Panc1 (cell line): ENCODE measurements at regions not wholly inside any gene's neighbourhood (a gene's known extent, or its start where the extent isn't known, plus 50 kb on each side); places are given as distances from the start of the nearest gene placed in this dataset.

Experiments used
- ATAC-seq: fragments of 200-7000 bp; cut with Tn5 transposase; 2 replicates; pipeline ENCODE4 v1.9.1; 2020; ENCODE audit warnings: mild to moderate bottlenecking, moderate library complexity
- BruUV-seq: library from RNA; stranded (reverse); fragments of 400-500 nt; replicated peaks from 2 replicates; lab custom pipeline; 2021; lab: Mats Ljungman, UMichigan
- CTCF ChIA-PET: fragments of 300-600 bp; sonication (Branson Sonifier 250); formaldehyde crosslinking; loops from one replicate; lab custom pipeline; 2022; ENCODE audit warnings: antibody characterized with exemption; lab: Charles Lee
- POLR2A ChIA-PET: fragments of 300-600 bp; sonication (Branson Sonifier 250); formaldehyde crosslinking; loops from one replicate; lab custom pipeline; 2022; ENCODE audit warnings: antibody characterized with exemption; lab: Charles Lee
- DNase-seq: peaks from one replicate; pipeline ENCODE4 v3.0.0-alpha.2; 2010; ENCODE audit warnings: low read depth, low spot score
- H3K27ac ChIP-seq: 2 replicates; pipeline ENCODE4 v1.5.1; 2011; ENCODE audit warnings: mild to moderate bottlenecking, low read length, inconsistent platforms
- H3K27me3 ChIP-seq: fragments of 200-500 bp; sonication (Bioruptor generic); 2 replicates; pipeline ENCODE4 v1.6.0; 2014; ENCODE audit warnings: low read length, inconsistent platforms; ENCODE audit not compliant: control insufficient read depth, insufficient read depth
- H3K36me3 ChIP-seq: fragments of 200-500 bp; sonication (Bioruptor generic); 2 replicates; pipeline ENCODE4 v1.5.1; 2014; ENCODE audit warnings: inconsistent platforms, mild to moderate bottlenecking, low read length, moderate library complexity; ENCODE audit not compliant: control insufficient read depth, insufficient read depth
- H3K4me1 ChIP-seq: 2 replicates; pipeline ENCODE4 v1.5.1; 2011; ENCODE audit warnings: inconsistent platforms, mild to moderate bottlenecking, low read length, moderate library complexity; ENCODE audit not compliant: control insufficient read depth, insufficient read depth
- H3K4me3 ChIP-seq, 2 experiments: 2 replicates each; pipeline ENCODE4 v1.5.1; 2011 to 2012; ENCODE audit warnings: low read depth in 2 of 2, low read length in 2 of 2, mild to moderate bottlenecking in 2 of 2, inconsistent platforms in 1 of 2, moderate library complexity in 1 of 2
- H3K9me3 ChIP-seq: fragments of 200-500 bp; sonication (Bioruptor generic); 2 replicates; pipeline ENCODE4 v1.5.1; 2014; ENCODE audit warnings: low read depth, mild to moderate bottlenecking, inconsistent platforms, low read length, moderate library complexity; ENCODE audit not compliant: control insufficient read depth, insufficient read depth
- POLR2AphosphoS5 ChIP-seq: IDR thresholded peaks from 2 replicates; pipeline ENCODE4 v1.6.1; 2012; ENCODE audit warnings: mild to moderate bottlenecking, low read depth, low read length, moderate library complexity
- SIN3A ChIP-seq: IDR thresholded peaks from 2 replicates; pipeline ENCODE4 v1.6.1; 2012; ENCODE audit warnings: low read depth, mild to moderate bottlenecking, low read length, moderate library complexity, borderline replicate concordance; ENCODE audit not compliant: insufficient read depth
- TCF7L2 ChIP-seq: IDR thresholded peaks from 2 replicates; pipeline ENCODE4 v1.6.1; 2011; ENCODE audit warnings: mild to moderate bottlenecking, low read depth, low read length, inconsistent platforms
- in situ Hi-C: cut with HindIII; loops from 2 replicates; pipeline ENCODE4 v1.10.0; 2016; ENCODE audit warnings: low sequenced_read_pairs, low pct_unique_long_range_greater_than_20kb
- intact Hi-C: fragments of 100-400 bp; cut with micrococcal nuclease; formaldehyde crosslinking; loops from one replicate; pipeline ENCODE4 v1.10.0; 2022; ENCODE audit not compliant: unreplicated experiment
- TF ChIP-seq, protein P1 (sequence below): fragments of 450-650 bp; IDR thresholded peaks from 2 replicates; pipeline ENCODE4 v1.5.1; 2017; ENCODE audit warnings: mild to moderate bottlenecking
- TF ChIP-seq, protein P2 (sequence below), 2 experiments: IDR thresholded peaks; 2 replicates each; pipeline ENCODE4 v1.6.1; 2011 to 2012; ENCODE audit warnings: low read depth in 2 of 2, control low read depth in 1 of 2, low read length in 1 of 2, mild to moderate bottlenecking in 1 of 2, moderate library complexity in 1 of 2; ENCODE audit not compliant: insufficient read depth in 1 of 2

DNA sequence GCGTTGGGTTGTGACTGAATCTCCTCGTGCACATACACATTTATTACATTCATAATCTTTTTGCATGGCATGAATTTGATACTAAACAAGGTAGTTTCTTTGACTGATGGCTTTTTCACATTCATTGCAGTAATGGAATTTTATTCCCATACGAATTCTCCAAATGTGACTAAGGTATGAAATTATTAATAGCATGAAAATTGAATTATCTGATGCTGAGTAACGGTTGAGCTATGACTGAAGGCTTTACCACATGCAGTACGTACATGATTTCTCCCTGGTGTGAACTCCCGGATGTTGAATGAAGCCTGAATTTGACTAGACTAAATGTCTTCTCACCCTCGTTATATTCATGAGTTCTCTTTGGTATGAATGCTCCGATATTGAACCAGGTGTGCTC is 104.4 kb upstream of the C1GALT1 start:
- H3K4me3 ChIP-seq: no peak overlapping the region
- POLR2A ChIA-PET: no interaction called here
- no peak overlapping the region for H3K27ac ChIP-seq
- H3K36me3 ChIP-seq: no peaks in the 10 kb centered on the region
- ATAC-seq: no peak
- BruUV-seq: no TSS peak
- no peak for DNase-seq
- intact Hi-C loops (loop anchor here (1.0 kb wide), 1 partner anchor 24 kb away; no protein-coding TSS in a partner anchor), in situ Hi-C loops (no loop called here)
- TF ChIP-seq TCF7L2: no peak
- TF ChIP-seq, protein P1, sequence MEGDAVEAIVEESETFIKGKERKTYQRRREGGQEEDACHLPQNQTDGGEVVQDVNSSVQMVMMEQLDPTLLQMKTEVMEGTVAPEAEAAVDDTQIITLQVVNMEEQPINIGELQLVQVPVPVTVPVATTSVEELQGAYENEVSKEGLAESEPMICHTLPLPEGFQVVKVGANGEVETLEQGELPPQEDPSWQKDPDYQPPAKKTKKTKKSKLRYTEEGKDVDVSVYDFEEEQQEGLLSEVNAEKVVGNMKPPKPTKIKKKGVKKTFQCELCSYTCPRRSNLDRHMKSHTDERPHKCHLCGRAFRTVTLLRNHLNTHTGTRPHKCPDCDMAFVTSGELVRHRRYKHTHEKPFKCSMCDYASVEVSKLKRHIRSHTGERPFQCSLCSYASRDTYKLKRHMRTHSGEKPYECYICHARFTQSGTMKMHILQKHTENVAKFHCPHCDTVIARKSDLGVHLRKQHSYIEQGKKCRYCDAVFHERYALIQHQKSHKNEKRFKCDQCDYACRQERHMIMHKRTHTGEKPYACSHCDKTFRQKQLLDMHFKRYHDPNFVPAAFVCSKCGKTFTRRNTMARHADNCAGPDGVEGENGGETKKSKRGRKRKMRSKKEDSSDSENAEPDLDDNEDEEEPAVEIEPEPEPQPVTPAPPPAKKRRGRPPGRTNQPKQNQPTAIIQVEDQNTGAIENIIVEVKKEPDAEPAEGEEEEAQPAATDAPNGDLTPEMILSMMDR: no peak
- TF ChIP-seq, protein P2, sequence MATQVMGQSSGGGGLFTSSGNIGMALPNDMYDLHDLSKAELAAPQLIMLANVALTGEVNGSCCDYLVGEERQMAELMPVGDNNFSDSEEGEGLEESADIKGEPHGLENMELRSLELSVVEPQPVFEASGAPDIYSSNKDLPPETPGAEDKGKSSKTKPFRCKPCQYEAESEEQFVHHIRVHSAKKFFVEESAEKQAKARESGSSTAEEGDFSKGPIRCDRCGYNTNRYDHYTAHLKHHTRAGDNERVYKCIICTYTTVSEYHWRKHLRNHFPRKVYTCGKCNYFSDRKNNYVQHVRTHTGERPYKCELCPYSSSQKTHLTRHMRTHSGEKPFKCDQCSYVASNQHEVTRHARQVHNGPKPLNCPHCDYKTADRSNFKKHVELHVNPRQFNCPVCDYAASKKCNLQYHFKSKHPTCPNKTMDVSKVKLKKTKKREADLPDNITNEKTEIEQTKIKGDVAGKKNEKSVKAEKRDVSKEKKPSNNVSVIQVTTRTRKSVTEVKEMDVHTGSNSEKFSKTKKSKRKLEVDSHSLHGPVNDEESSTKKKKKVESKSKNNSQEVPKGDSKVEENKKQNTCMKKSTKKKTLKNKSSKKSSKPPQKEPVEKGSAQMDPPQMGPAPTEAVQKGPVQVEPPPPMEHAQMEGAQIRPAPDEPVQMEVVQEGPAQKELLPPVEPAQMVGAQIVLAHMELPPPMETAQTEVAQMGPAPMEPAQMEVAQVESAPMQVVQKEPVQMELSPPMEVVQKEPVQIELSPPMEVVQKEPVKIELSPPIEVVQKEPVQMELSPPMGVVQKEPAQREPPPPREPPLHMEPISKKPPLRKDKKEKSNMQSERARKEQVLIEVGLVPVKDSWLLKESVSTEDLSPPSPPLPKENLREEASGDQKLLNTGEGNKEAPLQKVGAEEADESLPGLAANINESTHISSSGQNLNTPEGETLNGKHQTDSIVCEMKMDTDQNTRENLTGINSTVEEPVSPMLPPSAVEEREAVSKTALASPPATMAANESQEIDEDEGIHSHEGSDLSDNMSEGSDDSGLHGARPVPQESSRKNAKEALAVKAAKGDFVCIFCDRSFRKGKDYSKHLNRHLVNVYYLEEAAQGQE (IDR thresholded peaks at IDR 0.05; ENCODE audit: insufficient read depth in 1 of 2, low read depth in 2 of 2, low read length in 1 of 2): no peak
- TF ChIP-seq SIN3A: no peak
- TF ChIP-seq POLR2AphosphoS5: no peak
- no peaks in the 10 kb centered on the region for H3K4me1 ChIP-seq
- H3K9me3 ChIP-seq: no peaks in the 10 kb centered on the region
- CTCF ChIA-PET: no interaction called here
- H3K27me3 ChIP-seq: peaks cover 13% of the 10 kb centered on the region; the same call in 1 of the 2 replicates

DNA sequence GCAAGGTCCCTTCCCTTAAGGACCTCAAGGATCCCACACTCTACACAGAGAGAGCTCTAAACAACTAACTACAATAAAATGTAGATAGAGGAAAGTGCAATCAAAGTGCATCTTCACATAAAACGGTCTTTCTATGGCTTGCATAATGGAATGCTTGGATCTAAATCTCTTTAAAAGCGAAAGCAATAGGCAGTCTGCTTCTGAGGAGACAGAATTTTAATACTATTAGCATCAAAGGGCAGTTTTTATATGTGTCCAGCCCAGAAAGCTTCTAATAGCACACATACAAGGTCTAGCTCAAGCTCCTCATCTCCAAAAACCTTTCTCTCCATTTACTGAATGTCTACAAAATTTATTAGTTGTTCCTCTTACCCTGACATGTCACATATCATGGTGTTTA is 101.5 kb upstream of the C1GALT1 start:
- Histone ChIP-seq H3K4me3 (no peak overlapping the region), H3K27ac (no peak overlapping the region), H3K9me3 (no peaks in the 10 kb centered on the region), H3K4me1 (no peaks in the 10 kb centered on the region), H3K27me3 (peaks cover 13% of the 10 kb centered on the region; the same call in 1 of the 2 replicates), H3K36me3 (no peaks in the 10 kb centered on the region)
- no TSS peak for BruUV-seq
- no peak for TF ChIP-seq SIN3A
- no peak for TF ChIP-seq TCF7L2
- TF ChIP-seq, protein P2 (IDR thresholded peaks at IDR 0.05; ENCODE audit: insufficient read depth in 1 of 2, low read depth in 2 of 2, low read length in 1 of 2): no peak
- TF ChIP-seq, protein P1: no peak
- no peak for TF ChIP-seq POLR2AphosphoS5
- DNase-seq: no peak
- in situ Hi-C loops: no loop called here
- POLR2A ChIA-PET: interaction anchor here (0.6 kb wide), 1 partner anchor 448 kb away, joined by 7 read pairs; no protein-coding TSS in a partner anchor
- intact Hi-C loops: no loop called here
- ATAC-seq: no peak
- CTCF ChIA-PET: no interaction called here
